DMS53 (cell line): ENCODE measurements at regions not wholly inside any gene's neighbourhood (a gene's known extent, or its start where the extent isn't known, plus 50 kb on each side); places are given as distances from the start of the nearest gene placed in this dataset.

Experiments
- DNase-seq: peaks from one replicate; lab custom pipeline; 2025; lab: John Stamatoyannopoulos, UW

GRCh38 chr12:4106621-4107020, 166.9 kb upstream of the CCND2 start:
- no peak for DNase-seq

- DNase-seq, result no peak
Observed at GRCh38 chr12:4104722-4105244, 168.8 kb upstream of the CCND2 start.

- no peak for DNase-seq
Observed at GRCh38 chr12:4099276-4099675, 174.3 kb upstream of the CCND2 start.

GRCh38 chr12:4091016-4091743, 182.4 kb upstream of the CCND2 start:
- no peak for DNase-seq

GRCh38 chr12:4089956-4090355, 183.6 kb upstream of the CCND2 start:
- DNase-seq, result no peak

- DNase-seq, result no peak
Observed at GRCh38 chr12:4089121-4089606, 184.4 kb upstream of the CCND2 start.

GRCh38 chr12:4088451-4088850, 185.1 kb upstream of the CCND2 start:
- DNase-seq, result no peak

GRCh38 chr12:4086481-4086880, 187.1 kb upstream of the CCND2 start:
- DNase-seq, result no peak

- no peak for DNase-seq
Observed at GRCh38 chr12:4084573-4084972, 189.0 kb upstream of the CCND2 start.

GRCh38 chr12:4082809-4083403, 190.7 kb upstream of the CCND2 start:
- no peak for DNase-seq

- no peak for DNase-seq
Observed at GRCh38 chr12:4080213-4080612, 193.3 kb upstream of the CCND2 start.

GRCh38 chr12:4074129-4074528, 199.4 kb upstream of the CCND2 start:
- no peak for DNase-seq

GRCh38 chr12:4069670-4070010, 196.4 kb upstream of the PARP11 start:
- no peak for DNase-seq

- no peak for DNase-seq
Observed at GRCh38 chr12:4068981-4069669, 195.9 kb upstream of the PARP11 start.

- DNase-seq, result no peak
Observed at GRCh38 chr12:4064008-4064407, 190.8 kb upstream of the PARP11 start.

- no peak for DNase-seq
Observed at GRCh38 chr12:4059898-4060568, 186.8 kb upstream of the PARP11 start.

- DNase-seq, result peak; percentile 90
Observed at GRCh38 chr12:4056910-4057845, 184.0 kb upstream of the PARP11 start.

- no peak for DNase-seq
Observed at GRCh38 chr12:4054630-4055029, 181.4 kb upstream of the PARP11 start.

- no peak for DNase-seq
Observed at GRCh38 chr12:4052691-4053090, 179.5 kb upstream of the PARP11 start.

- no peak for DNase-seq
Observed at GRCh38 chr12:4051596-4051995, 178.4 kb upstream of the PARP11 start.

- no peak for DNase-seq
Observed at GRCh38 chr12:4050340-4050739, 177.1 kb upstream of the PARP11 start.
